Hepatic stellate cell (primary cell): ENCODE measurements at regions not wholly inside any gene's neighbourhood (a gene's known extent, or its start where the extent isn't known, plus 50 kb on each side); places are given as distances from the start of the nearest gene placed in this dataset.
"Not testable (repeated sequence)": the region's sequence is repeated elsewhere in the genome, so short reads cannot be mapped to it uniquely, and the experiment has no call there.

Experiments used
- DNase-seq: peaks from one replicate; pipeline ENCODE4 v3.0.0; 2011; ENCODE audit warnings: low spot score

- no peak for DNase-seq
These were observed 273.7 kb downstream of the RASEF start for GRCh38 chr9:82789155-82789824.

- DNase-seq: no peak
These were observed 272.1 kb downstream of the RASEF start for GRCh38 chr9:82790875-82791274.

- no peak for DNase-seq
These were observed 271.2 kb downstream of the RASEF start for GRCh38 chr9:82791692-82792091.

GRCh38 chr9:82797534-82797933 is 265.4 kb downstream of the RASEF start:
- DNase-seq: no peak

- no peak for DNase-seq
These were observed 263.7 kb downstream of the RASEF start for GRCh38 chr9:82799286-82799685.

GRCh38 chr9:82805027-82805426 is 257.9 kb downstream of the RASEF start:
- DNase-seq: no peak

GRCh38 chr9:82808478-82808877 is 254.5 kb downstream of the RASEF start:
- no peak for DNase-seq

- DNase-seq: no peak
These were observed 252.0 kb downstream of the RASEF start for GRCh38 chr9:82810915-82811314.

GRCh38 chr9:82819260-82819659 is 243.7 kb downstream of the RASEF start:
- no peak for DNase-seq

- DNase-seq: no peak
These were observed 242.8 kb downstream of the RASEF start for GRCh38 chr9:82820186-82820585.

- DNase-seq: no peak
These were observed 233.1 kb downstream of the RASEF start for GRCh38 chr9:82829818-82830217.

- no peak for DNase-seq
These were observed 197.4 kb downstream of the RASEF start for GRCh38 chr9:82865524-82865923.

GRCh38 chr9:82880336-82881050 is 182.4 kb downstream of the RASEF start:
- no peak for DNase-seq

GRCh38 chr9:82882138-82882537 is 180.8 kb downstream of the RASEF start:
- no peak for DNase-seq

GRCh38 chr9:82882748-82883147 is 180.2 kb downstream of the RASEF start:
- DNase-seq: no peak

- no peak for DNase-seq
These were observed 179.5 kb downstream of the RASEF start for GRCh38 chr9:82883436-82883835.

- not testable (repeated sequence) for DNase-seq
These were observed 179.0 kb downstream of the RASEF start for GRCh38 chr9:82883974-82884373.

GRCh38 chr9:82890401-82890800 is 172.5 kb downstream of the RASEF start:
- DNase-seq: no peak

- DNase-seq: no peak
These were observed 172.1 kb downstream of the RASEF start for GRCh38 chr9:82890865-82891264.

GRCh38 chr9:82891321-82891720 is 171.6 kb downstream of the RASEF start:
- no peak for DNase-seq

- DNase-seq: no peak
These were observed 169.4 kb downstream of the RASEF start for GRCh38 chr9:82893549-82893948.

GRCh38 chr9:82894548-82894947 is 168.4 kb downstream of the RASEF start:
- DNase-seq: no peak

- DNase-seq: no peak
These were observed 167.8 kb downstream of the RASEF start for GRCh38 chr9:82894961-82895821.
